Endothelial cell of umbilical vein (primary cell): ENCODE measurements at regions not wholly inside any gene's neighbourhood (a gene's known extent, or its start where the extent isn't known, plus 50 kb on each side); places are given as distances from the start of the nearest gene placed in this dataset.

Experiments
- BruUV-seq: library from RNA; stranded (reverse); fragments of 400-500 nt; replicated peaks from 2 replicates; lab custom pipeline; 2021; lab: Mats Ljungman, UMichigan
- CTCF ChIA-PET: fragments of 300-600, 350-600 bp; sonication (Branson Sonifier 250); formaldehyde crosslinking; loops from one replicate; lab custom pipeline; 2021; ENCODE audit warnings: antibody characterized with exemption, inconsistent platforms; lab: Charles Lee
- POLR2A ChIA-PET: fragments of 300-600, 350-600 bp; sonication (Branson Sonifier 250); formaldehyde crosslinking; loops from one replicate; lab custom pipeline; 2021; ENCODE audit warnings: antibody characterized with exemption, inconsistent platforms; lab: Charles Lee
- DNase-seq: peaks from one replicate; pipeline ENCODE4 v3.0.0-alpha.2; 2011; ENCODE audit warnings: low read depth, low spot score
- FAIRE-seq: peaks from 2 replicates; lab custom pipeline; 2011; peaks lifted over from hg19 to GRCh38; lab: Jason Lieb, UNC
- H2AFZ ChIP-seq: 2 replicates; pipeline ENCODE4 v1.6.0; 2012; ENCODE audit warnings: low read depth, low read length, control low read depth, inconsistent platforms
- H3K27ac ChIP-seq: 2 replicates; pipeline ENCODE4 v1.5.1; 2011; ENCODE audit warnings: low read depth, mild to moderate bottlenecking, control low read depth, low read length, moderate library complexity; ENCODE audit not compliant: insufficient read depth
- H3K27me3 ChIP-seq, 2 experiments: 2 replicates each; pipeline versions ENCODE4 v1.6.0 to v1.6.1; 2011; ENCODE audit warnings: low read length in 2 of 2, mixed read lengths in 1 of 2; ENCODE audit not compliant: control insufficient read depth in 2 of 2, insufficient read depth in 2 of 2
- H3K36me3 ChIP-seq, 2 experiments: 2 replicates in 1 of 2; 3 replicates in 1 of 2; pipeline ENCODE4 v1.5.1; 2011; ENCODE audit warnings: low read length in 2 of 2, mild to moderate bottlenecking in 1 of 2, moderate library complexity in 1 of 2; ENCODE audit not compliant: control insufficient read depth in 2 of 2, insufficient read depth in 2 of 2; ENCODE audit errors: extremely low read depth in 1 of 2
- H3K4me1 ChIP-seq: 3 replicates; pipeline ENCODE4 v1.5.1; 2011; ENCODE audit warnings: mild to moderate bottlenecking, low read length; ENCODE audit not compliant: control insufficient read depth, insufficient read depth; ENCODE audit errors: extremely low read depth
- H3K4me2 ChIP-seq: 2 replicates; pipeline ENCODE4 v1.6.1; 2011; ENCODE audit warnings: low read length, control low read depth, mixed read lengths; ENCODE audit not compliant: insufficient read depth
- H3K4me3 ChIP-seq, 3 experiments: fragments of 200-600 bp in 1 of 3; sonication (generic), shearing (Covaris generic) in 1 of 3; replicated peaks in 1 of 3; 2 replicates each; pipeline ENCODE4 v1.5.1; 2011 to 2016; ENCODE audit warnings: control low read depth in 3 of 3, low read length in 3 of 3, mild to moderate bottlenecking in 2 of 3, inconsistent platforms in 1 of 3, low read depth in 1 of 3, moderate library complexity in 1 of 3; ENCODE audit not compliant: insufficient read depth in 1 of 3
- H3K79me2 ChIP-seq: 2 replicates; pipeline ENCODE4 v1.6.0; 2012; ENCODE audit warnings: low read length, inconsistent platforms; ENCODE audit not compliant: control insufficient read depth, insufficient read depth
- H3K9ac ChIP-seq: replicated peaks from 2 replicates; pipeline ENCODE3; 2011; ENCODE audit warnings: low read length, control low read depth; ENCODE audit not compliant: insufficient read depth; ENCODE audit errors: extremely low read depth
- H3K9me1 ChIP-seq: replicated peaks from 3 replicates; pipeline ENCODE4 v1.6.0; 2011; ENCODE audit warnings: mild to moderate bottlenecking, low read length; ENCODE audit not compliant: control insufficient read depth, insufficient read depth; ENCODE audit errors: extremely low read depth
- H3K9me3 ChIP-seq: replicated peaks from 2 replicates; pipeline ENCODE4 v1.5.1; 2012; ENCODE audit warnings: low read length, inconsistent platforms; ENCODE audit not compliant: control insufficient read depth, insufficient read depth
- H4K20me1 ChIP-seq: replicated peaks from 2 replicates; pipeline ENCODE3; 2011; ENCODE audit warnings: mild to moderate bottlenecking, low read length; ENCODE audit not compliant: control insufficient read depth, insufficient read depth; ENCODE audit errors: extremely low read depth
- EZH2 ChIP-seq: IDR thresholded peaks from 2 replicates; pipeline ENCODE4 v1.6.1; 2012; ENCODE audit warnings: borderline replicate concordance, low read depth, mild to moderate bottlenecking, moderate library complexity, low read length, inconsistent platforms; ENCODE audit not compliant: severe bottlenecking
- FOS ChIP-seq: IDR thresholded peaks from 2 replicates; pipeline ENCODE4 v1.6.1; 2011; ENCODE audit warnings: mild to moderate bottlenecking, low read length, moderate library complexity, borderline replicate concordance; ENCODE audit not compliant: insufficient read depth
- GATA2 ChIP-seq: IDR thresholded peaks from 2 replicates; pipeline ENCODE4 v1.7.0; 2011; ENCODE audit warnings: low read depth, mild to moderate bottlenecking, moderate library complexity, mixed read lengths, low read length; ENCODE audit not compliant: insufficient read length, insufficient read depth
- JUN ChIP-seq: IDR thresholded peaks from 2 replicates; pipeline ENCODE4 v1.6.1; 2011; ENCODE audit warnings: borderline replicate concordance, low read depth; ENCODE audit not compliant: insufficient read length, insufficient read depth
- MAX ChIP-seq: IDR thresholded peaks from 2 replicates; pipeline ENCODE4 v1.6.1; 2011; ENCODE audit not compliant: insufficient read depth, insufficient read length
- MYC ChIP-seq: IDR thresholded peaks from one replicate; pipeline ENCODE4 v1.6.1; 2011; ENCODE audit warnings: mild to moderate bottlenecking, low read depth, low read length
- POLR2A ChIP-seq: IDR thresholded peaks from 2 replicates; pipeline ENCODE4 v1.6.1; 2012; ENCODE audit warnings: low read depth, mild to moderate bottlenecking, control low read depth, low read length
- POLR2AphosphoS5 ChIP-seq: IDR thresholded peaks from 2 replicates; pipeline ENCODE4 v1.6.1; 2012; ENCODE audit warnings: low read depth, mild to moderate bottlenecking, control low read depth, low read length, moderate library complexity; ENCODE audit not compliant: insufficient read depth
- dilution Hi-C: fragments of 300-500 bp; cut with MboI; formaldehyde crosslinking; loops from one replicate; pipeline ENCODE4 v1.15.0; 2019; ENCODE audit warnings: low sequenced_read_pairs; ENCODE audit not compliant: extremely low pct_ligation_motif_present
- intact Hi-C: fragments of 100-400 bp; cut with micrococcal nuclease; formaldehyde crosslinking; loops from one replicate; pipeline ENCODE4 v1.10.0; 2022
- TF ChIP-seq, protein P1 (sequence below), 2 donors: IDR thresholded peaks; 1 replicate in 1 of 2; 2 replicates in 1 of 2; pipeline ENCODE4 v1.5.1; 2011; ENCODE audit warnings: low read length in 2 of 2, mild to moderate bottlenecking in 2 of 2, moderate library complexity in 2 of 2, control low read depth in 1 of 2, inconsistent platforms in 1 of 2, low read depth in 1 of 2; ENCODE audit not compliant: insufficient read depth in 1 of 2; ENCODE audit errors: extremely low read depth in 1 of 2

- peaks cover 16% of the 10 kb centered on the region for H3K4me1 ChIP-seq
- no peaks in the 10 kb centered on the region for H3K9me1 ChIP-seq
- intact Hi-C loops: loop anchor here (2.0 to 10.0 kb wide), 3 partner anchors 127 to 299 kb away; partner anchors contain the start of gene KIF26A
- no peaks in the 10 kb centered on the region for H3K36me3 ChIP-seq
- dilution Hi-C loops: no loop called here
- ChIA-PET CTCF (no interaction called here), POLR2A (no interaction called here)
- no peak overlapping the region for H3K9ac ChIP-seq
- H4K20me1 ChIP-seq: no peaks in the 10 kb centered on the region
- H3K79me2 ChIP-seq: no peaks in the 10 kb centered on the region
- no peaks in the 10 kb centered on the region for H3K27me3 ChIP-seq
- no peak overlapping the region for H2AFZ ChIP-seq
- no peaks in the 10 kb centered on the region for H3K9me3 ChIP-seq
- no TSS peak for BruUV-seq
- TF ChIP-seq GATA2: no peak
- no peak for TF ChIP-seq EZH2
- TF ChIP-seq, protein P1, sequence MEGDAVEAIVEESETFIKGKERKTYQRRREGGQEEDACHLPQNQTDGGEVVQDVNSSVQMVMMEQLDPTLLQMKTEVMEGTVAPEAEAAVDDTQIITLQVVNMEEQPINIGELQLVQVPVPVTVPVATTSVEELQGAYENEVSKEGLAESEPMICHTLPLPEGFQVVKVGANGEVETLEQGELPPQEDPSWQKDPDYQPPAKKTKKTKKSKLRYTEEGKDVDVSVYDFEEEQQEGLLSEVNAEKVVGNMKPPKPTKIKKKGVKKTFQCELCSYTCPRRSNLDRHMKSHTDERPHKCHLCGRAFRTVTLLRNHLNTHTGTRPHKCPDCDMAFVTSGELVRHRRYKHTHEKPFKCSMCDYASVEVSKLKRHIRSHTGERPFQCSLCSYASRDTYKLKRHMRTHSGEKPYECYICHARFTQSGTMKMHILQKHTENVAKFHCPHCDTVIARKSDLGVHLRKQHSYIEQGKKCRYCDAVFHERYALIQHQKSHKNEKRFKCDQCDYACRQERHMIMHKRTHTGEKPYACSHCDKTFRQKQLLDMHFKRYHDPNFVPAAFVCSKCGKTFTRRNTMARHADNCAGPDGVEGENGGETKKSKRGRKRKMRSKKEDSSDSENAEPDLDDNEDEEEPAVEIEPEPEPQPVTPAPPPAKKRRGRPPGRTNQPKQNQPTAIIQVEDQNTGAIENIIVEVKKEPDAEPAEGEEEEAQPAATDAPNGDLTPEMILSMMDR (IDR thresholded peaks at IDR 0.05; ENCODE audit: extremely low read depth in 1 of 2, insufficient read depth in 1 of 2, low read depth in 1 of 2, low read length in 2 of 2): no peak
- no peak for TF ChIP-seq MAX
- no peak for TF ChIP-seq MYC
- TF ChIP-seq POLR2A: no peak
- no peak for TF ChIP-seq POLR2AphosphoS5
- TF ChIP-seq FOS: no peak
- TF ChIP-seq JUN: no peak
- FAIRE-seq: no peak
- no peak overlapping the region for H3K27ac ChIP-seq
- no peak for DNase-seq
- no peak overlapping the region for H3K4me3 ChIP-seq
- H3K4me2 ChIP-seq: no peak overlapping the region
Observed at GRCh38 chr14:104437703-104438102, 141.9 kb upstream of the C14orf180 start.
